GM18499 (cell line): ENCODE measurements at regions not wholly inside any gene's neighbourhood (a gene's known extent, or its start where the extent isn't known, plus 50 kb on each side); places are given as distances from the start of the nearest gene placed in this dataset.
"Not testable (repeated sequence)": the region's sequence is repeated elsewhere in the genome, so short reads cannot be mapped to it uniquely, and the experiment has no call there.

Experiments
- ATAC-seq: cut with Tn5 transposase; IDR thresholded peaks from one replicate; pipeline ENCODE4 v1.9.1; 2021; ENCODE audit warnings: moderate number of reproducible peaks; ENCODE audit not compliant: insufficient read depth, unreplicated experiment

DNA sequence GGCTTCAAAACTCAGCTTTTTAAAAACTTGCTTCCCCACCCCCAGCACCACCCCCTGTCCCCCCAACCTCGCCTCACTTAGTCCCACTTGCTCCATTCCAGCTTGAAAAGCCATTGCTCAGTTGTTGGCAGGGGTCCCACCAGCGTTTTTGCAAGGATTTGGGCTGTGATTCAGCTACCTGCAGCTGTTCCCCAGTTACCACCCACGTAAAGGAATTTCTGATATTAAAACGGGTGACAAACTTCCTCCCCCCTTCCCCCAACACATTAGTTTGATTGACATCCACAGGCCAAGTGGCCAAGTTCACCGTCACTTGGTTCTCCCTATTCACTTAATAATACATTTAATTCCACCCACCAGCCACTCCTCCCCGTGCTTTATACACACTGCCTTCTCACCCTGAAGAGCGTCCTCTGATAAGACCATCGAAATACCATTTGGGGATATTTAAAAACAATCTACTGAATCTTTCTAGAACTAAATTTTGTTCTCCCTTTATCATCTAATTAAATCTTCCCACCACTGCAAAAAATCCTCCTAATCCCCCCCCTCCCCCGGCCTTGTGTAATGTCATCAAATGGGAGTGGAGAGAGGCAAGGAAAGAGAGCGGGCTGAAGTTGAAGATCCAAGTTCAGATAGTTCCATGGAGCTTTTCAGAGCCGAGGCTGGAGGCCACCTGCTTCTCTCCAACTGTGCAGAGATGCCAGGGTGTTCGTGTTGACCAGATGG, 55.1 kb downstream of the SOX9 start:
- no peak for ATAC-seq

DNA sequence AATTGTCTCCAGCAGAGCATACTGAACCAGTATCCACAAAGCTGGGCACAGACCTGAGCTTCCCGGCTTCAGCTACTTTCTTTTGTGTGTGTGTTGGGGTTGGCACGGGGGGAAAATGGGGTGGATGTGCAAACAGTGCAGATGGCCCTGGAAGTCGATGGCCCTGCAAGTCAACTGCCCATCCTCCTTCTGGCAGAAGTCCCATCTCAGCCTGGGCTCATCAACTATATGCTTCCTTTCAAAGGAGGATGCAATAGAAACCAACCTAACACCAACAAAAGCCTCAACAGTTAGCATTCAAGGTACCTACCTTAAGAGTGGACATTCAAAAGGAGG, 55.7 kb downstream of the SOX9 start:
- no peak for ATAC-seq

DNA sequence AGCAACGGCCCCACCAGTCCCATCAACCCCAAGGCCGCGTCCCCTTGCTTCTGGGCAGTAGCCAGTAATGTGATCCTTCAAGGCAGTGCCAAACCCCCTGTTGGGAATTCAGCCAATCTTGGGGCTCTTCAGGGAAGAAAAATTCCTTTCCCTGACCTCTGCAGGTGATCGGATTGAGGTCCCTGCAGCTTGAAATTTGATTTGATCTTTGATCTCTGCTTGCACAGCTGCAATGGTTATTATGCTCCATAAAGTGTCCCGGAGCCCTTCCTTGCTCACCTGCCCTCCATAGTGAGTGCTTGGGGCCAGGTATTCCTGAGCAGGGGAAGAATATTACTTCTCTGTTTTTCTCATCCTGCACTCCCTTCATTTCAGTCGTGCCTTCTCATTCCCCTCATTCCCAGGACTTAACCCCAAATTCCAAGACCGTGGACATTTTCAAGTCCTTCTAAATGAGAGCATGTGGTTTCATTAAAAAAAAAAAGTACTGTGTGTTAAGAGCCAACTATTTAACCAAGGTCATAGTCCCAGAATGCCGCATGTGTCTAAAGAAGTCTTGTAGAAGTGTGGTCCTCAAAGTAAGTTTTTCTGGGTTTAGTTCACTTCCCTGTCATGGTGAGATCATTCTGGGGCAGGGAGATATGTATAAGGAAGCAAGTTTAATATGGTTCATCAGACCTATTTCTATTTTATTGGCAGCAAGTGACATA, 56.3 kb downstream of the SOX9 start:
- no peak for ATAC-seq

DNA sequence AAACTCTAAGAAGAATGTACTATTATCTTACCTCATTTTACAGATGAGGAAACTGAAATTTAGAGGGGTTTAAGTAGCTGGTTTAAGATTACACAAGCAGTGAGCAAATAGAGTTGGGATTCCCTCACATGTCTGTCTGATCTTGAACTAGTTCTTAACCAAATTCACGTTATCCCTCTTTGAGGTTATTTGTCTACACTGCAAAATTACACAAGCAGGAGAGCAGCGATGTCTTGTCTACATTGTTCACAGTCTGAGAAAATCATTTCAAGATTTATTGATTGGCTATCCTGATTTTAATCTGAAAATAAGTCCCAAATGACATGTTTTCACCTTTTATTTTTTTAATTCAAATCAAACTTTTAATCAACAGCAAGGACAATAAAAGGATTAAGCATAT, 56.9 kb downstream of the SOX9 start:
- ATAC-seq, result no peak

DNA sequence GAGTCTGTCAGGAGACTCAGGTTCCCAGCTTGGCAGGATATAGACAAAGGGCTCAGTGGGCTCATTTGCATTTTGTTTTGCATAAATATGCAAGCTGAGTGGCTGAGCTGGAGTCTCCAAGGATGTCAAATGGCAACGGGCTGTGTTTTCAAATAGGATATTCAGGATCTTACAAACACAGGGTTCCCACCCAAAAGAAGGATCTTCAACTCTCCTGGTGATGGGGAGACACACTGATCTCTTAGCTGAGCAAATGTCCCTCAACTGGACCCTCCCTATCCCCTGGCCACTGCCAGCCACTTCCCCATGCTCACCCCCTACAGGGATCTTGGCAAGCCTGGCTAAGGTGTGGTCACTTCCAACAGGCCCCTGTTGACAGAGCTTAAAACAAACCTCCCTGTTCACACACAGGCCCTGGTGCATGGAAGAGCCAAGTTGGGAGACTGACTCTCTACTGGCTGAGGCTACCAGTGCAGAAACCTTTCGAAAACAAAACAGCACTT, 61.6 kb downstream of the SOX9 start:
- no peak for ATAC-seq

DNA sequence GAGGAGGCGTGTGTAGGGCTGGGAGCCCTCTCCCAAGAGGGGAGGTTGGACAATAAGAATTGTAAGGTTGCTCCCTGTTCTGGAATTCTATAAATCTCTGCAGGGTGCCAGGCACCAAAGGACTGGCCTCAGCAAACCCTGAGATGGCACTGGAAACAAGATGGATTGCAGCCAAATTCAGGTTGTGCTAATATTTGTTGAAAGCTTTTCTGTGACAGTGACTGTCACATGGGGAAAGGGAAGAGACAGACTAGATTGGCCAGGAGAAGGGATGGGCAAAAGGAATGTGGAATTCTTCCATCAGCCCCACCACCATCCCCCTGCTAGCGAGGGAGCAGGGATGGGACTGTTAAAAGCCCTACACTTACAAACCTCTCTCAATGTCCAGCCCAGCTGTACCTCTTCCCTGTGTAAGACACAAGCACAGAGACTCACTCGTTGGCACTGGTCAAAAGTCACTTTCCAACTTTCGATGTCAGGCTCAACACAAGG, 62.4 kb downstream of the SOX9 start:
- no peak for ATAC-seq

DNA sequence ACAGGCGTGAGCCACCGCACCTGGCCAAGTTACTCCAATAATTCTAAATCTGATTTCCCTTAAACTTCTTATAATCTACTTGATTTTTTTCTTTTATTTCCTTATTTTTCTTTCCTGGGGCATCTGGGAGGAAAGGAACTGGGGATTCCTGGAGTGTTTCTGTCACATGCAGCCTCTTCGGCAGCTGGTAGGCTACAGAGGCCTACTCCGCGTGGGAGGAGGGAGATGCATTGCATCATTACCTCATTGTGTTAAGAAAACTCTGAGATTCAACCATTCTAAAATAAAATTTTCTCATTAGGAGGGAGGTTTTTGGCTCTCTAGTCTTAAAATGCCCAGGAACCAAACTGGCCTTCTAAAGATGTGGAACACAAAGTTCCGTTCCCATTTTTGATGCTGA, 64.0 kb downstream of the SOX9 start:
- no peak for ATAC-seq

DNA sequence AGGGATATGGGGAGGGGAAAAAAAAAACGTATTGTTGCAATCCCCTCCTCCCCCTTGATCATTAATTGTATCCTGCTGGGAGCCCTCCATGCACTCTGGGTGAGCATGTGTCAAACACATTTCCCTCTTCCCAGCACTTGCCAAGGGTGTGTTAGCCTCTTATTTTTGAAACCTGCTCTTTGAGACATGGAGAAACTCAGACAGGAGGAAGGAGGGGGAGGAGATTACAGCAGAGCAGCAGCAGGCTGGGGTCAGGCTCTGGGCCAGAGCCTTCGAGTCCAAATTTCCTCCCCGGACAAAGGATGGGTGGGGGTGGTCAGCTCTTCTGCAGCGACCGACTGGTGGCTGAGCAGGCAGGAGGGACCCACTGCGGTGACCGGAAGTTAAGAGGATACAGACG, 64.7 kb downstream of the SOX9 start:
- no peak for ATAC-seq

DNA sequence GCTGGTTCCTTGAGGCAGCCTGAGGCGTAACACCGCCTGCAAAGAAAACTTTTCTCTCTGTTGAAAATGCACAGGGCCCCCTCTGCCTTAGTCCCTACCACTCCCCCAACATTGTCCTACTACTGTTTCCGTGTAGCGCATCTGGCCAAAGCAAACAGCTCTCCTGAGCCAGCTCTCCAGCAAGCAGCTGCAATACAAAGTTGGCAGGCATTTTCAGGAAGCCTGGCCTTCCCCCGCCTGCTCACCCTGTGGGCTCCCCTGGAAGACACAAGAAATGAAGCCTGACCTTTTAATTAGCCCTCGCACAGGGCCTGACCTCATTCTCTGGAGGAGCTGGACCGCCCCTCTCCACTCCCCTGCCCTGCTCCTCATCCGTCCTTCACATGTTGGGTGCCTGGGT, 66.7 kb downstream of the SOX9 start:
- ATAC-seq, result no peak

DNA sequence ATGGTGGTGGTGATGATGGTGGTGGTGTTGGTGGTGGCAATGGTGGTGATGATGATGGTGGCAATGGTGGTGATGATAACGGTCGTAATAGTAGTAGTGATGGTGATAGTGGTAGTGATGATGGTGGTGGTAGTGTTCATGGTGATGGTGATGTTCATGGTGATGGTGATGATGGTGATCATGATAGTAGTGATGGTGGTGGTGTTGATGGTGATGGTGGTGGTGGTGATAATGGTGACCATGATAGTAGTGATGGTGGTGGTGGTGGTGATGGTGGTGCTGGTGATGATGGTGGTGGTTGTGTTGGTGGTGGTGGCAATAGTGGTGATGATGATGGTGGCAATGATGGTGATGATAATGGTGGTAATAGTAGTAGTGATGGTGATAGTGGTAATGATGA, 68.0 kb downstream of the SOX9 start:
- ATAC-seq, result no peak

DNA sequence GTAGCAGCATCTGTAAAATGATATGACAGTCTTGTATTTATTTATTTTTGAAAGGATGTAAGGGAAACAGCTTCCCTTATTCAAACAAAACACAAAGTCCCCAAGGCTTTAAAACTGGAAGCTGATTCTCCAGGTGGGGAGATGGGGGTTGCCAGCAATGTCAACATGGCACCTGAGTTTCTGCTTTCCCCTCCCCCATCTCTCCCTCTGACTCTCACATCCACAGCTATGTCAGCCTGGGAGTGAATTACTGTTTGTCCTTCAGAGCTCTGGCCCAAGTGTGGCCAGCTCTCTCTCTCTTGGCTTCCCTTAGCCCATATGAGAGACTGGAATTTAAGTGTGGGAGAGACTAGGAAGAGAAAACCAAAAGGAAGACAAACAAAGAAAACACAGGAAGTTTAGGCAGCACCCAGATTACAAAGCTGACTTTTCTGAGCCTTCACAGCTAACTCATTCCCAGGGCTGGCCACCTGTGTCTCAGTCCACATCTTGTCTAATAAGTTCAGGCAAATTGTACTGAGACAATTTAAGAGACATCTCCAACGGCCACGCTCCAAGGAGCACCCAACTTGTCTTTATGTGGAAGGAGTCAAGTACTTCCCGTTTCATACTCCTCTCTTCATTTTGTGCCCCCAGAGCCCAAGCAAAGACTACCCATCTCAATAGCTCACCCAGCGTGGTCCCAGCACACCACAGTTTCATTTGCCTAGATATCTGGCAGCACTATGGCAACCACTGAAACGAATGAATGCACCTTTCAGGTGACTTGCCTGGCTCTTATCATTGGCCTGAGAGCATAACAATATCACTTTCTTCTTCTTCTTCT, 69.2 kb downstream of the SOX9 start:
- no peak for ATAC-seq

DNA sequence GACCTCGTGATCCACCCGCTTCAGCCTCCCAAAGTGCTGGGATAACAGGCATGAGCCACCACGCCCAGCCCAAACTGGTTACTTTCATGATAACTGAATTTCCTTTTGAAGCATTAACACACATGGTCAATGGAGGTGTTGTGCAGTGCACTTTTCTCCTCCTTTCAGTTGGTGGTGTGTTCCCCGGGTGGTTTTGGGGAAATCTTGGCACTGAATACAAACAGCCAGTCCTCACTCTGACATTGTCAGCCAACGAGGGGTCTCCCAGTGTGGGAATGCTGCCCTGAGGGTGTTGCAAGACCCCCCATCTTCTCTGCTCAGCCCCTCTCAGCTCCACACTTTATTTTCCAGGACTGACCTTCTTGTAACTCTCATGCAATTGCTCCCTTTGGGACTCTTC, 70.5 kb downstream of the SOX9 start:
- ATAC-seq, result no peak

DNA sequence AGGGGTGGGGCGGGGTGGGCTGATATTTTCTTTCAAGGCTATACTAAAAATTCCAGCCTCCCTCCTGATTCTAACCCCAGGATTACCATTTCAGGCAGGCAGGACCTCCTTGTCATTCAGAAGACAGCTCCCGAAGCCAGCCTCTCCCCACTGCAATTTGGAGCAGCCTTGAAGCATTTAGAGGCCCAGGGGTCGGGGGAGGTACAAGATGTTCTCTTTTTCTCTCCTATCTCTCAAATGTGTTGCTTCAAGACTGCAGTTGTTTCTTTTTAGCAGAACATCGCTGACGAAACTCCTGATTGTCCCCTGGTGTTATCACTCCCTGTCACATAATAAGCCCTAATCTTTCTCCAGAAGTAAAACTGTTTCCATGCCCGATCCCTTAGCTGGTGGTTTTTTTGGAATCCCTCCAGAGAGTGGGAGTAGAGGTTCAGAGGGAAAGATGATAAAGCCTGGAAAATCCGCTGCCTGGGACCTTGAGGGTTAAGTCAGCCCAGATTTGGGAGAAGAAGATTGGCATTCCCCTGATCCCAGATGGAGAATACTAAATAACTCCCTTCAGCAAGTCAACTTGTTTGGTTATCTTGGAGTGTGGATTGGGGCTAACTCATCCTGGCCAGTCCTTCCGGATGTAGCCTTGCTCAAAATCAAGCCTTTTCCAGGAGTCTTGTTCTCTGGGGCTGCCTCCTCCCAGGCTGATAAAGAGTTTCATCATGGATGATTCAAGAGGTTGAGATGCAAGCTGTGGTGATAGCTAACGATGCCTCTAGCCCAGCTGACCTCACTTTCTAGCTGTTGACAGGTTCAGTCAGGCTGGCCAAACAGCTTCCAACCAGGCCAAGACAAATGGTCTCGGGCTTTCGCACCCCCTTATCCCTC, 71.3 kb downstream of the SOX9 start:
- ATAC-seq, result no peak

DNA sequence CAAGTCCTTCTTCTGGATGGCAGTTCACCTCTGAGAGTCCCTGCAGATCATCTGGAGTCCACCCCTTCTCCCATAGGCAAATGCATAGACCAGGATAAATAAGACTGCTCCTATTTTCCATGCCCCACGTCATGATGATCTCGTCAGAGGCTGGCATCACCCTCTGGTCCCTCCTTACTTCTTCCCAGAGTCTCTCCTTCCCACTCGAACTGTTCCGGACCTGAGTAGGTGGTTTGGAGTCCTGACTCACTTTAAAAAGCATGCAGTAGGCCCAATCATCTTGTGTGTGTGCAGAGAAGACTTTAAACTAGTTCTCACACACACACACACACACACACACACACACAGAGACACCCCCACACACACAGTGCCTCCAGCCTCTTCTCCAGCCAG, 72.0 kb downstream of the SOX9 start:
- no peak for ATAC-seq

DNA sequence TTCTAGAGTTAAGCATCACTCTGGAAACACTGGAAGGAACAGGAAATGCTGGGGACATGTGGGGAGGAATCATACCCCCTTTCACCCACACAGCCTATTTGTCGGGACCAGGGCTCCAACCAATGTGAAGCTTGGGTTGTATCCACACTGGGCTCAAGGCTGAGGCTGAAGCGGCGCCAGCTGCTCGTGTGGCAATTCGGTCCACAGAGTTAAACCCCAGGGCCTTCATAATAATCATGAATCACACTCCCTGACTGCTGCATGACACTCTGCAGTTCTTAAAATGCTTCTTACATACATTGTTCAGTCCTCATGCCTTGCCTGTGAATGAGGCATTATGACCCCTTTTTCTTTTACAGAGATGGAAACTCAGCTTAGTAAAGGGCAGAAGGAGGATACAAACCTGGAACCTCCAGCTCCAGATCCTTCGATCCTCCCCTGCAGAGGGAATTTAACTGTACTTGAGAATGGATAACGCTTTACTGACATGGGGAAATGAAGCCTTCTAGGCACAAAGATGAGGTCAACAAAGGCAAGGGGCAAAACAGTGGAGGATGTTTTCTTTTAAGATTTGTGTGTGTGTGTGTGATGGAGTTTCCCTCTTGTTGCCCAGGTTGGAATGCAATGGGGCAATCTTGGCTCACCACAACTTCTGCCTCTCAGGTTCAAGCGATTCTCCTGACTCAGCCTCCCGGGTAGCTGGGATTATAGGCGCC, 72.7 kb downstream of the SOX9 start:
- no peak for ATAC-seq

DNA sequence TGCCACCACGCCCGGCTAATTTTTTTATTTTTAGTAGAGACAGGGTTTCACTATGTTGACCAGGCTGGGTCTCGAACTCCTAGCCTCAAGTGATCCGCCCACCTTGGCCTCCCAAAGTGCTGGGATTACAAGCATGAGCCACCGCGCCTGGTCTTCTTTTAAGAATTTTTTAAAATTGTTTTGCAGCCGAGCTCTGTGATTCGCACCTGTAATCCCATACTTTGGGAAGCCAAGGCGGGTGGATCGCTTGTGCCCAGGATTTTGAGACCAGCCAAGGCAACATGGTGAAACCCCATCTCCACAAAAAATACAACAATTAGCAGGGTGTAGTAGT, 73.3 kb downstream of the SOX9 start:
- not testable (repeated sequence) for ATAC-seq

DNA sequence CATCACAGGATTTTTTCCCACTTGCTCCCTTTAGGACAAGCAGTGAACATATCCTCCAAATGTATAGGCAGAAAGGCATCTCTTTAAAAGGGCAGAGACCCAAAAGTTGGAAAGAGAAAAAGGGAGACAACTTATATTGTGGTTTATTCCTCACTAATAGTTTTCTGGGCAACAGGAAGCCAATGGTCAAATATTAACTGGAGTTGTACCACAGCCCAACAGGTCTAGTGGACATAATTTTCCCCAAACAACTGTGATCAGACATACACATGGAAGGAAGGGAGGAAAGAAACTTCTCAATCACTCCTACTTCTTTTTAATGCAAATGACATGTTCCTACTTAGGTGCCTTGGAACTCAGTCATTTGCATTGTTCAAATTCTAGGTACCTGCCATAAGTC, 78.4 kb downstream of the SOX9 start:
- no peak for ATAC-seq

DNA sequence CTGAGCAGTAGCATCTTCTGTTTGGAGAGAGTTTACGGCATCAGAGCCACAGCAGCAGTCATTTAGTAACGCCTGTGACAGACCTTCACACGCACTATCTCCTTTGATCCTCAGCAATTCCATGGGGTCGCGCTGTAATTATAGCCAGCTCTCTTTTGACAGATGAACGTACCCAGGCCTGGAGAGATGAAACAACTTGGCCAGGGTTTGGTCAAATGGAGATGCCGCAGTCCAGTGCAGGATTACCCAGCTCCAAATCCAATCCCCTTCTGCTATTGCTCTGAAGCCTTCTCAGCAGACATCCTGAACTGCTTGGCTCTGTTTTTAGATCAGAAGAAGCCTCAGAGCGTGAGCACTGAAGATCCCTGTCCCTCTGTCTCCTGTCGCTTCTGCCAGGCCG, 83.9 kb downstream of the SOX9 start:
- ATAC-seq, result no peak

DNA sequence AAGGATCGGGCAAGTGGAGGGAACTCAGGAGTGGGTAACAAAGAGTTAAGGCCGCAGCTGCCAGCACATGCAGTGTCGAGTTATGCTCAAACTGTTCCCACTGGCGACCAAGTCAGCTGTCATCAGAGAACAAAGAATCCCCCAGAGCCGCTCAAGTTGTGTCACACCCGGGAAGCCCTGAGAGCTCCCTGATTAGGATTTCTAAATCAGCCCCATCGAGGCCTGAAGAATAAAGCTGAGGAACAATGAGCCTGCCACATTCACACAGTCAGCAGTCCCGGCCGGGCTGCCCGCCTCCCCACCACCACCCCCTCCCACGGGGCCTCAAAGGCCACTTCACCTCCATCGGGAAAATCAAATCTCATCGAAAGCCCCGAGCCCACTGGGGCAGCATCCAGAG, 84.5 kb downstream of the SOX9 start:
- no peak for ATAC-seq

DNA sequence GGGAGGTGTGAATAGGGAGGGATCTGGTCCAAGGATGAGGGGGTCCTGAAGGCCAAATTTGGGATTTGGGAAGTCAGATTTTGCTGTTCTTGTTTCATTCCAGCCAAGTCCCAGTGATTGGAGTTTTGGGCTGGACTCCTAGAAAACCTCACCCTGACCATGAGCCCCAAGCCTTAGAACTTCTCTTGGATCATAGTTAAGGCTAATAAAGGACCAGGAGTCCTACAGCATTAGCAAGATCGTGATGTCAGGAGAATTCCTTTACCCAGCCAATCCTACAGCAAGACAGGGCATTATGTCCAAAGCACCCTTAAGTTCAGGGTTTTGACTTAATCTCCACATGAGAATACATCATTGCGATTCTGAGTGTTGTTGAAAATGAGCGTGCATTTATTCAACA, 85.0 kb downstream of the SOX9 start:
- no peak for ATAC-seq
